HG03097 (cell line): ENCODE measurements at regions not wholly inside any gene's neighbourhood (a gene's known extent, or its start where the extent isn't known, plus 50 kb on each side); places are given as distances from the start of the nearest gene placed in this dataset.
"Not testable (repeated sequence)": the region's sequence is repeated elsewhere in the genome, so short reads cannot be mapped to it uniquely, and the experiment has no call there.

ENCODE experiments used
- ATAC-seq: cut with Tn5 transposase; IDR thresholded peaks from one replicate; pipeline ENCODE4 v1.9.1; 2021; ENCODE audit not compliant: unreplicated experiment, low FRiP score

- not testable (repeated sequence) for ATAC-seq
Measured at GRCh38 chr4:20003836-20004558, 247.7 kb upstream of the SLIT2 start.

- ATAC-seq = no peak
Measured at GRCh38 chr4:19999775-20000414, 251.8 kb upstream of the SLIT2 start.

GRCh38 chr4:19999276-19999675, 252.4 kb upstream of the SLIT2 start:
- no peak for ATAC-seq

- ATAC-seq = no peak
Measured at GRCh38 chr4:19993242-19993641, 258.5 kb upstream of the SLIT2 start.

GRCh38 chr4:19992471-19993093, 259.1 kb upstream of the SLIT2 start:
- ATAC-seq = no peak

- ATAC-seq = no peak
Measured at GRCh38 chr4:19987746-19988145, 264.0 kb upstream of the SLIT2 start.

- no peak for ATAC-seq
Measured at GRCh38 chr4:19983072-19983471, 268.6 kb upstream of the SLIT2 start.

- ATAC-seq = no peak
Measured at GRCh38 chr4:19982556-19982955, 269.1 kb upstream of the SLIT2 start.

- no peak for ATAC-seq
Measured at GRCh38 chr4:19971829-19972228, 279.9 kb upstream of the SLIT2 start.

- no peak for ATAC-seq
Measured at GRCh38 chr4:19969492-19969891, 282.2 kb upstream of the SLIT2 start.

GRCh38 chr4:19961091-19961490, 290.6 kb upstream of the SLIT2 start:
- no peak for ATAC-seq

- ATAC-seq = no peak
Measured at GRCh38 chr4:19958848-19959247, 292.9 kb upstream of the SLIT2 start.

- no peak for ATAC-seq
Measured at GRCh38 chr4:19947349-19947748, 304.4 kb upstream of the SLIT2 start.

GRCh38 chr4:19945979-19946380, 305.7 kb upstream of the SLIT2 start:
- no peak for ATAC-seq

GRCh38 chr4:19945501-19945900, 306.2 kb upstream of the SLIT2 start:
- no peak for ATAC-seq

- no peak for ATAC-seq
Measured at GRCh38 chr4:19944806-19945205, 306.9 kb upstream of the SLIT2 start.

- no peak for ATAC-seq
Measured at GRCh38 chr4:19944251-19944650, 307.5 kb upstream of the SLIT2 start.

- no peak for ATAC-seq
Measured at GRCh38 chr4:19941434-19941833, 310.3 kb upstream of the SLIT2 start.

- no peak for ATAC-seq
Measured at GRCh38 chr4:19940861-19941260, 310.8 kb upstream of the SLIT2 start.

- ATAC-seq = no peak
Measured at GRCh38 chr4:19936476-19936875, 315.2 kb upstream of the SLIT2 start.

GRCh38 chr4:19930742-19931141, 321.0 kb upstream of the SLIT2 start:
- ATAC-seq = no peak

GRCh38 chr4:19927381-19927780, 324.3 kb upstream of the SLIT2 start:
- ATAC-seq = no peak
